Endodermal cell (in vitro differentiated cells): ENCODE measurements at regions not wholly inside any gene's neighbourhood (a gene's known extent, or its start where the extent isn't known, plus 50 kb on each side); places are given as distances from the start of the nearest gene placed in this dataset.

Source experiments
- DNase-seq: peaks from one replicate; pipeline ENCODE4 v3.0.0-alpha.2; 2017
- H3K27ac ChIP-seq: 2 replicates; pipeline ENCODE4 v1.5.1; 2013; ENCODE audit warnings: mild to moderate bottlenecking, low read depth, low read length, moderate library complexity
- H3K27me3 ChIP-seq: 2 replicates; pipeline ENCODE4 v1.6.1; 2013; ENCODE audit warnings: mild to moderate bottlenecking, low read length, moderate library complexity; ENCODE audit not compliant: insufficient read depth, control insufficient read depth, poor library complexity, severe bottlenecking
- H3K36me3 ChIP-seq: 2 replicates; pipeline ENCODE4 v1.7.0; 2013; ENCODE audit warnings: mild to moderate bottlenecking, low read length, moderate library complexity; ENCODE audit not compliant: control insufficient read depth, insufficient read depth
- H3K4me1 ChIP-seq: one replicate; pipeline ENCODE4 v1.7.0; 2013; ENCODE audit warnings: low read length; ENCODE audit not compliant: control insufficient read depth, insufficient read depth
- H3K4me3 ChIP-seq: 2 replicates; pipeline ENCODE4 v1.5.1; 2013; ENCODE audit warnings: mild to moderate bottlenecking, low read length, moderate library complexity
- H3K9ac ChIP-seq: 2 replicates; pipeline ENCODE4 v1.6.1; 2013; ENCODE audit warnings: mild to moderate bottlenecking, low read length, moderate library complexity; ENCODE audit not compliant: poor library complexity, severe bottlenecking; ENCODE audit errors: extremely low read depth
- H3K9me3 ChIP-seq: 2 replicates; pipeline ENCODE4 v1.6.1; 2013; ENCODE audit warnings: mild to moderate bottlenecking, low read length, moderate library complexity; ENCODE audit not compliant: control insufficient read depth
- H3K27ac Mint-ChIP-seq: 2 replicates; pipeline ENCODE4 v1.8.0; 2020; ENCODE audit warnings: mixed read lengths
- H3K27me3 Mint-ChIP-seq: 2 replicates; pipeline ENCODE4 v1.8.0; 2021; ENCODE audit warnings: mild to moderate bottlenecking, mixed read lengths; ENCODE audit not compliant: insufficient read depth
- H3K36me3 Mint-ChIP-seq: 2 replicates; pipeline ENCODE4 v1.8.0; 2020; ENCODE audit warnings: low read depth, mixed read lengths
- H3K4me1 Mint-ChIP-seq: 2 replicates; pipeline ENCODE4 v1.8.0; 2020; ENCODE audit warnings: mixed read lengths
- H3K4me3 Mint-ChIP-seq: 2 replicates; pipeline ENCODE4 v1.8.0; 2020; ENCODE audit warnings: mild to moderate bottlenecking, moderate library complexity, mixed read lengths
- H3K9me3 Mint-ChIP-seq: 2 replicates; pipeline ENCODE4 v1.8.0; 2020; ENCODE audit warnings: mild to moderate bottlenecking, mixed read lengths
- WGBS, 2 experiments: methylation state at CpG; one replicate each; pipeline versions ENCODE4 v1.1.5 to v1.1.7; 2013; ENCODE audit warnings: missing lambda C conversion rate in 2 of 2, mixed read lengths in 1 of 2; ENCODE audit not compliant: insufficient coverage in 1 of 2, insufficient read length in 1 of 2; 5-methylcytosine and 5-hydroxymethylcytosine counted together
- TF ChIP-seq, protein P1 (sequence below): fragments of 200-600 bp; sonication (generic); conservative IDR thresholded peaks from 2 replicates; pipeline ENCODE4 v1.5.0; 2021; ENCODE audit warnings: antibody characterized with exemption, mild to moderate bottlenecking

DNA sequence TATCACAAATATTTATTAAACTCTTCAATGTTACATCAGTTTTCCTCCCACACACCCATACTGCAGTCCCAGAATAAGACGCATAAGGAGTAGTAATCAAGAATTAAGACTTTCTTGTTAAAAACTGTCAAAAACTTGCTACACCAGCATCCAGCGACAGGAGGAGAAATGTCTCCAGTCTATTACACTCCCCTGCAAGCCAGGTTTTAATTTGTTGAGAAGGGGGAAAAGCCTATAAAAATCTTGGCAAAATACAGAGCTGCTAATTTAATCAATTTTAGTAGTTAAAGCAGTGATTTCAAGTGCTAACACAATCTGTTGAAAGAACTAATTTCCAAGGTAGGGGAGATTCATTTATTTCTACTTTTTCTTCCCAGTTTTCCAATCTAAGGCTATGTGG, 102.0 kb upstream of the MED13 start:
- no peak overlapping the region for H3K27ac Mint-ChIP-seq
- TF ChIP-seq, protein P1, sequence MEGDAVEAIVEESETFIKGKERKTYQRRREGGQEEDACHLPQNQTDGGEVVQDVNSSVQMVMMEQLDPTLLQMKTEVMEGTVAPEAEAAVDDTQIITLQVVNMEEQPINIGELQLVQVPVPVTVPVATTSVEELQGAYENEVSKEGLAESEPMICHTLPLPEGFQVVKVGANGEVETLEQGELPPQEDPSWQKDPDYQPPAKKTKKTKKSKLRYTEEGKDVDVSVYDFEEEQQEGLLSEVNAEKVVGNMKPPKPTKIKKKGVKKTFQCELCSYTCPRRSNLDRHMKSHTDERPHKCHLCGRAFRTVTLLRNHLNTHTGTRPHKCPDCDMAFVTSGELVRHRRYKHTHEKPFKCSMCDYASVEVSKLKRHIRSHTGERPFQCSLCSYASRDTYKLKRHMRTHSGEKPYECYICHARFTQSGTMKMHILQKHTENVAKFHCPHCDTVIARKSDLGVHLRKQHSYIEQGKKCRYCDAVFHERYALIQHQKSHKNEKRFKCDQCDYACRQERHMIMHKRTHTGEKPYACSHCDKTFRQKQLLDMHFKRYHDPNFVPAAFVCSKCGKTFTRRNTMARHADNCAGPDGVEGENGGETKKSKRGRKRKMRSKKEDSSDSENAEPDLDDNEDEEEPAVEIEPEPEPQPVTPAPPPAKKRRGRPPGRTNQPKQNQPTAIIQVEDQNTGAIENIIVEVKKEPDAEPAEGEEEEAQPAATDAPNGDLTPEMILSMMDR, result no peak
- no peak overlapping the region for H3K27ac ChIP-seq
- peaks cover 2% of the 10 kb centered on the region for H3K27me3 Mint-ChIP-seq
- 78 to 100% methylated on average over 1 to 2 of the region's 2 CpGs for WGBS, 2 experiments
- H3K36me3 ChIP-seq, result no peaks in the 10 kb centered on the region
- no peaks in the 10 kb centered on the region for H3K4me1 Mint-ChIP-seq
- peak; percentile 14 for DNase-seq
- no peaks in the 10 kb centered on the region for H3K36me3 Mint-ChIP-seq
- no peaks in the 10 kb centered on the region for H3K27me3 ChIP-seq
- no peak overlapping the region for H3K9ac ChIP-seq
- H3K4me3 Mint-ChIP-seq, result no peak overlapping the region
- no peaks in the 10 kb centered on the region for H3K9me3 Mint-ChIP-seq
- H3K4me1 ChIP-seq, result no peaks in the 10 kb centered on the region
- no peak overlapping the region for H3K4me3 ChIP-seq
- H3K9me3 ChIP-seq, result no peaks in the 10 kb centered on the region

DNA sequence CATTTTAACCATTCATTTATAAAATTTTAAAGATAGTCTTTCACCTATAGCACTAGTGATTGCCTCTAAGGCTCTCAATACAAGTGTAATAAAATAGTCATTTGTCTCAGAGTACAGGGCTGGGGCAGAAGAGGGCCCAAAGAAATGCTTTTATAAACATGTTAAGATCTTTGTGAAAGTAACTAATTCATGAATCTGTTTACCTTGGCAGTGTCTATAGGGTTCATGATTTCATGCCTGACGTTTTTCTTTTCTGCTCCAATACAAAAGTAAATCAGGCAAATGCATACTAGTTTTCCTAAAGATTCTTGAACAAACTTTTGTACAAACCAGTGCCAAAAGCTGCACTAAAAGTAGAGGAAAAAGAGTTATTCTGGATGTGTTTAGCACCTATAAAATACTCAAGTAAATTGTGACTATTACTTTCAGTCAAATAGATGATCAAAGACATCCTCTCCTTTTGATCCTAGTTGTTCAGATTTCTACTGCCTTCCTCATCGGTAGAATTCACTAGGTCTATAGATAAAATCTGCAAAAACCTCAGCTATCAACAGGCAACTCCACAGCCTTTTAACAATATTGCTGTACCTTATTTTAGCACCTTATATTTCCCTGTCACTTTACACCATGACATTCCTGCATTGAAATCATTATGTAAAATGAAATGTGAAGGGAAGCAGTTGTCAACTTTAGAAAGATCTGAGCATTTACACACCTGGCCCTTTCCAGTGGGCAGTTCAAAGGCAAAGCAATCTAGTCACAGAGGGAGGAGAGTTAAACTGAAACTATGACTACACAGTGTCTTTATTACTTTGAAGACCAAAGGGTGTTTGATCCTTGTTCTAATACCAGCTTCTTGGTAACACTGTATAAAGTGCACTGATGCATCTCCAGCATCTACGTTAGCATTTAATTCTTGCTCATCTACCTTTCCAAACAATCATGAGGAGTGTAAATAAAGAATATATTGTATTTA, 100.0 kb upstream of the MED13 start:
- Histone ChIP-seq H3K27ac (no peak overlapping the region), H3K4me3 (no peak overlapping the region), H3K36me3 (no peaks in the 10 kb centered on the region), H3K9me3 (no peaks in the 10 kb centered on the region), H3K27me3 (no peaks in the 10 kb centered on the region), H3K4me1 (no peaks in the 10 kb centered on the region), H3K9ac (no peak overlapping the region)
- TF ChIP-seq, protein P1, result no peak
- no peaks in the 10 kb centered on the region for H3K9me3 Mint-ChIP-seq
- no peaks in the 10 kb centered on the region for H3K4me1 Mint-ChIP-seq
- WGBS, 2 experiments, result 75 to 80% methylated on average over 1 to 2 of the region's 3 CpGs
- no peak overlapping the region for H3K27ac Mint-ChIP-seq
- peak; percentile 4 for DNase-seq
- H3K4me3 Mint-ChIP-seq, result no peak overlapping the region
- no peaks in the 10 kb centered on the region for H3K36me3 Mint-ChIP-seq
- H3K27me3 Mint-ChIP-seq, result peaks cover 2% of the 10 kb centered on the region

DNA sequence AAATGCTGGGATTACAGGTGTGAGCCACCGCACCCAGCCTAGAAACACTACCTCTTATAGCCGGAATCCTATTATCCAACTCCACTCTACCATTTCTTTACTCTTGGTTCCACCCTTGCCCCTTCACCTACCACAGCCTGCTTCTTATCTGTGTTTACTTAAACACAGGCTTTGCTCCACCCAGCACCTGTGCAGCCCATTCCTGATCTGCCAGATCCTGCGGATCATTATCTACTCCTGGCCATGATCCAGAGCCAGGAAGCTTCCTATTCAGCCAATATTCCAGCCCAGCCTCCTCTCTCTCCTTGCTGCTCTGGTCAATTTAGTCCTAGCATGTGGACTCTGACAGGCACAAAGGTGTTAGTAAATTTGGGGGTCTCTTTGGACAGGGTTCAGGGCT, 98.8 kb upstream of the MED13 start:
- Histone ChIP-seq H3K9me3 (no peaks in the 10 kb centered on the region), H3K4me3 (no peak overlapping the region), H3K27ac (no peak overlapping the region), H3K4me1 (no peaks in the 10 kb centered on the region), H3K36me3 (no peaks in the 10 kb centered on the region), H3K9ac (no peak overlapping the region), H3K27me3 (no peaks in the 10 kb centered on the region)
- Mint-ChIP-seq H3K27ac (no peak overlapping the region), H3K4me3 (no peak overlapping the region), H3K27me3 (peaks cover 3% of the 10 kb centered on the region), H3K9me3 (no peaks in the 10 kb centered on the region), H3K36me3 (no peaks in the 10 kb centered on the region), H3K4me1 (no peaks in the 10 kb centered on the region)
- WGBS, 2 experiments, result 85 to 97% methylated on average over 2 to 3 of the region's 3 CpGs
- peak; percentile 40 for DNase-seq
- TF ChIP-seq, protein P1, result no peak
